GM12891 (cell line): ENCODE measurements at regions not wholly inside any gene's neighbourhood (a gene's known extent, or its start where the extent isn't known, plus 50 kb on each side); places are given as distances from the start of the nearest gene placed in this dataset.

ENCODE experiments used
- DNase-seq: peaks from one replicate; pipeline ENCODE4 v3.0.0; 2011; ENCODE audit warnings: low spot score; ENCODE audit not compliant: insufficient read length
- FAIRE-seq: peaks from 2 replicates; lab custom pipeline; 2011; peaks lifted over from hg19 to GRCh38; lab: Jason Lieb, UNC
- PAX5 ChIP-seq: IDR thresholded peaks from 2 replicates; pipeline ENCODE4 v1.6.1; 2011; ENCODE audit warnings: low read length, moderate library complexity, mild to moderate bottlenecking; ENCODE audit not compliant: insufficient read depth, severe bottlenecking
- POLR2A ChIP-seq: IDR thresholded peaks from 2 replicates; pipeline ENCODE4 v1.6.1; 2011; ENCODE audit warnings: low read depth, low read length, control low read depth
- POLR2AphosphoS5 ChIP-seq: IDR thresholded peaks from 2 replicates; pipeline ENCODE4 v1.6.1; 2011; ENCODE audit warnings: low read depth, low read length, control low read depth
- POU2F2 ChIP-seq: IDR thresholded peaks from 2 replicates; pipeline ENCODE4 v1.6.1; 2011; ENCODE audit warnings: low read depth, mild to moderate bottlenecking, control low read depth, low read length, moderate library complexity
- SPI1 ChIP-seq: IDR thresholded peaks from 2 replicates; pipeline ENCODE4 v1.6.1; 2011; ENCODE audit warnings: low read depth, low read length, control low read depth
- TAF1 ChIP-seq: IDR thresholded peaks from 2 replicates; pipeline ENCODE4 v1.6.1; 2011; ENCODE audit warnings: low read depth, low read length, control low read depth

GRCh38 chr6:139722530-139722929 is 348.1 kb upstream of the CITED2 start:
- no peak for FAIRE-seq
- TF ChIP-seq POLR2A (no peak), SPI1 (no peak), PAX5 (no peak), TAF1 (no peak), POU2F2 (no peak), POLR2AphosphoS5 (no peak)
- DNase-seq = no peak

GRCh38 chr6:139721954-139722353 is 347.5 kb upstream of the CITED2 start:
- DNase-seq (no peak), FAIRE-seq (peak; percentile 38)
- TF ChIP-seq POLR2AphosphoS5 (no peak), POU2F2 (no peak)

- no peak for FAIRE-seq
- DNase-seq = no peak
- no peak for TF ChIP-seq PAX5
- no peak for TF ChIP-seq POLR2AphosphoS5
- TF ChIP-seq POU2F2 = no peak
- TF ChIP-seq POLR2A = no peak
- no peak for TF ChIP-seq TAF1
- TF ChIP-seq SPI1 = no peak
Observed at GRCh38 chr6:139713900-139714506, 339.6 kb upstream of the CITED2 start.

GRCh38 chr6:139713424-139713823 is 339.0 kb upstream of the CITED2 start:
- FAIRE-seq (no peak), DNase-seq (no peak)
- TF ChIP-seq POLR2A (no peak), POLR2AphosphoS5 (no peak), POU2F2 (no peak), SPI1 (no peak), PAX5 (no peak), TAF1 (no peak)

GRCh38 chr6:139712830-139713229 is 338.4 kb upstream of the CITED2 start:
- TF ChIP-seq POLR2AphosphoS5 (no peak), POLR2A (no peak), POU2F2 (no peak), SPI1 (no peak), PAX5 (no peak), TAF1 (no peak)
- DNase-seq = no peak
- FAIRE-seq = no peak

- no peak for DNase-seq
- no peak for TF ChIP-seq SPI1
- TF ChIP-seq PAX5 = no peak
- no peak for TF ChIP-seq POLR2AphosphoS5
- TF ChIP-seq POLR2A = no peak
- no peak for TF ChIP-seq TAF1
- no peak for TF ChIP-seq POU2F2
- FAIRE-seq = no peak
Observed at GRCh38 chr6:139711804-139712585, 337.5 kb upstream of the CITED2 start.

GRCh38 chr6:139710556-139710955 is 336.1 kb upstream of the CITED2 start:
- DNase-seq = no peak
- TF ChIP-seq POLR2A (no peak), PAX5 (no peak), TAF1 (no peak), POU2F2 (no peak), POLR2AphosphoS5 (no peak), SPI1 (no peak)
- no peak for FAIRE-seq

GRCh38 chr6:139708337-139709199 is 334.1 kb upstream of the CITED2 start:
- no peak for FAIRE-seq
- TF ChIP-seq TAF1 (no peak), POU2F2 (no peak), POLR2AphosphoS5 (no peak), PAX5 (no peak), SPI1 (no peak), POLR2A (no peak)
- DNase-seq = no peak

- FAIRE-seq (no peak), DNase-seq (no peak)
- TF ChIP-seq POLR2A (no peak), PAX5 (no peak), POU2F2 (no peak), POLR2AphosphoS5 (no peak), SPI1 (no peak), TAF1 (no peak)
Observed at GRCh38 chr6:139706912-139707311, 332.5 kb upstream of the CITED2 start.
